NCI-H524 (cell line): ENCODE measurements at regions not wholly inside any gene's neighbourhood (a gene's known extent, or its start where the extent isn't known, plus 50 kb on each side); places are given as distances from the start of the nearest gene placed in this dataset.
A peak's percentile ranks its signal among the peaks of the same experiment; 100 is the strongest.

Experiments used
- DNase-seq, 2 experiments: peaks; one replicate each; lab custom pipeline; 2025; lab: John Stamatoyannopoulos, UW

DNA sequence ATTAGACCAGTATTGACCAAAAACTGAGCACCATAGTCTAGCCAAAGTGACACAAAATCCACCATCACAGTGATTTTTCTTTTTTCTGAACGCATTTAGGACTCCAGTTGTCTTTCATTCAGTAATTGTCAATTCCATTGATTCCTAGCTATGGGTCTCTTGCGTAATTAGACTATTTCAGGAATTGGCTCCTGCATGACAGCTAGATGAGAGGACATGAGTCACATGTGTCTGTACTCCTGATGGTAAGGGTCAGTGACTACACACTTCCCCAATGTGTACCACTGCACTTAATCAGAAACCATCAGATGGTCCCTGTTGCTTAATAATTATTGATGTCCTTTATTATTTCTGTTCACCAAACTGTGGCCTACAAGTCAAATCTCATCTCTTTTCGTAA lies 469.5 kb downstream of the POM121L12 start:
- DNase-seq: no peak

DNA sequence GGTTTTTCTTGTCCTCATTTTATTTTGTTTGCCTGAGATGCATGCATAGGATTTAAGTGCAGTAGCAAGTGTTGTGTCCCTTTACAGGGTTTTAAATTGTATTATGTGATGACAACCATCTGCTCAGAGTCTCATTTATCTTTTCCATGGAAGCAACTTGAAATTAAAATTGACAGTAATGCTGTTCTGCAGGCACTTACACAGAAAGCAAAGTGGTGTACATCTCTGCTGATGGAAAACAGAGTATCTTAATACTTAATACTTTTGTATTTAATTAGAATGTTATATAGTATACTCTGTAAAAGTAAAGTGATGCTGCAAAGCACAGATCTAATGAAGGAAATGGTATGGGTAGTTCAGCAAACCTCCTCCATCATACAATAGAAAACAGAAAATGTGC lies 482.9 kb downstream of the POM121L12 start:
- peak; percentile 7 to 61 for DNase-seq

GRCh38 chr7:53520841-53521240 lies 485.4 kb downstream of the POM121L12 start:
- no peak for DNase-seq

- DNase-seq: peak in 1 of 2 experiments; percentile 6
Measured at GRCh38 chr7:53521638-53522184, 486.3 kb downstream of the POM121L12 start.

DNA sequence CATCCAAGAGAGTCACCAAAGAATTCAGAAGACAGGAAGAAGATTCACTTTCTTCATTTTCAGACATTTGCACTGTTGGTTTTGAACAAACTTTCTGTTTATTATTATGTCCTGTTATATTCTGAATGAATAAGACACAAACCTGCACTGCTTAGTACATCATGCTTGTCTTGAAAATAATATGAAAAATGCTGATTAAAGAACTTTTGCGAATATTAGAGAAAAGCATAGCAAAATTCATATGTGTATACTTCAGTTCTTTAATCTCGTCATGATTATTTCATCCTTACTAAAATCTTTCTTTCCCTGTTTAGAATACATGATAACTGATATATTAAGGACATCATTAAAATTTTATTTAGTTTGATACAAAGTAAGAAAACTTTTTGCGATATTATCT lies 504.1 kb downstream of the POM121L12 start:
- DNase-seq: no peak

DNA sequence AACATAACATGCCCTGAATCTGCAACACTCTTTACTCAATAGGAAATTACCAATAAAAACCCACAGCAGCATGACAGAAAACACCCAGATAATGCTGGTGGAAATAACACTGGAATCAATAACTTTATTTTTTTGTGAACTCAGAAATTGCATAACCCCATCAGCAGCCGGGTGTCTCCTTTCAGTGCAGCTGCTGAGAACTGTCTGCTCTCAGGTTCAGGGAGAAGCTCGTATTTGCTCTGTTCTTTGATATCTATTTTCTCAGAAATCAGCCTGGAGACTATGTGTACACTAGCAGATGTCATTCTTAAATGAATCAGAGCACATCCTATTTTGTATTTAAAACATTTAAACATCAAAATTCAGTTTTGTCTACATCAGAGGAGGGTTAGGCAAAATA lies 506.0 kb downstream of the POM121L12 start:
- peak in 1 of 2 experiments; percentile 4 for DNase-seq

- no peak for DNase-seq
Measured at GRCh38 chr7:53542157-53542556, 506.7 kb downstream of the POM121L12 start.
